Right lobe of liver (tissue), 4 donors: ENCODE measurements at regions not wholly inside any gene's neighbourhood (a gene's known extent, or its start where the extent isn't known, plus 50 kb on each side); places are given as distances from the start of the nearest gene placed in this dataset.

Source experiments
- POLR2A ChIP-seq: fragments of 450-650 bp; IDR thresholded peaks from one replicate; pipeline ENCODE4 v1.6.1; 2017; ENCODE audit warnings: antibody characterized with exemption, mild to moderate bottlenecking
- TF ChIP-seq, protein P1 (sequence below), 4 donors: fragments of 200-600 bp in 3 of 4; fragments of 450-650 bp in 1 of 4; IDR thresholded peaks; one replicate each; pipeline versions ENCODE4 v1.5.1 to v1.8.0; 2016 to 2022; ENCODE audit warnings: antibody characterized with exemption in 4 of 4, mild to moderate bottlenecking in 2 of 4
- donor health status: DM: no; HTN: no; CAD: no.
- donor health status: DM: no; HTN: no; CAD: no.
- donor health status: DM: no; HTN: yes; CAD: no.

GRCh38 chr6:147662646-147663045 lies 154.2 kb downstream of the SAMD5 start:
- TF ChIP-seq, protein P1, sequence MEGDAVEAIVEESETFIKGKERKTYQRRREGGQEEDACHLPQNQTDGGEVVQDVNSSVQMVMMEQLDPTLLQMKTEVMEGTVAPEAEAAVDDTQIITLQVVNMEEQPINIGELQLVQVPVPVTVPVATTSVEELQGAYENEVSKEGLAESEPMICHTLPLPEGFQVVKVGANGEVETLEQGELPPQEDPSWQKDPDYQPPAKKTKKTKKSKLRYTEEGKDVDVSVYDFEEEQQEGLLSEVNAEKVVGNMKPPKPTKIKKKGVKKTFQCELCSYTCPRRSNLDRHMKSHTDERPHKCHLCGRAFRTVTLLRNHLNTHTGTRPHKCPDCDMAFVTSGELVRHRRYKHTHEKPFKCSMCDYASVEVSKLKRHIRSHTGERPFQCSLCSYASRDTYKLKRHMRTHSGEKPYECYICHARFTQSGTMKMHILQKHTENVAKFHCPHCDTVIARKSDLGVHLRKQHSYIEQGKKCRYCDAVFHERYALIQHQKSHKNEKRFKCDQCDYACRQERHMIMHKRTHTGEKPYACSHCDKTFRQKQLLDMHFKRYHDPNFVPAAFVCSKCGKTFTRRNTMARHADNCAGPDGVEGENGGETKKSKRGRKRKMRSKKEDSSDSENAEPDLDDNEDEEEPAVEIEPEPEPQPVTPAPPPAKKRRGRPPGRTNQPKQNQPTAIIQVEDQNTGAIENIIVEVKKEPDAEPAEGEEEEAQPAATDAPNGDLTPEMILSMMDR (IDR thresholded peaks at IDR 0.05): no peak
- TF ChIP-seq POLR2A: no peak
